Endothelial cell of umbilical vein (primary cell): ENCODE measurements at regions not wholly inside any gene's neighbourhood (a gene's known extent, or its start where the extent isn't known, plus 50 kb on each side); places are given as distances from the start of the nearest gene placed in this dataset.

Experiments used
- BruUV-seq: library from RNA; stranded (reverse); fragments of 400-500 nt; replicated peaks from 2 replicates; lab custom pipeline; 2021; lab: Mats Ljungman, UMichigan
- CTCF ChIA-PET: fragments of 300-600, 350-600 bp; sonication (Branson Sonifier 250); formaldehyde crosslinking; loops from one replicate; lab custom pipeline; 2021; ENCODE audit warnings: antibody characterized with exemption, inconsistent platforms; lab: Charles Lee
- POLR2A ChIA-PET: fragments of 300-600, 350-600 bp; sonication (Branson Sonifier 250); formaldehyde crosslinking; loops from one replicate; lab custom pipeline; 2021; ENCODE audit warnings: antibody characterized with exemption, inconsistent platforms; lab: Charles Lee
- DNase-seq: peaks from one replicate; pipeline ENCODE4 v3.0.0-alpha.2; 2011; ENCODE audit warnings: low read depth, low spot score
- FAIRE-seq: peaks from 2 replicates; lab custom pipeline; 2011; peaks lifted over from hg19 to GRCh38; lab: Jason Lieb, UNC
- H2AFZ ChIP-seq: 2 replicates; pipeline ENCODE4 v1.6.0; 2012; ENCODE audit warnings: low read depth, low read length, control low read depth, inconsistent platforms
- H3K27ac ChIP-seq: 2 replicates; pipeline ENCODE4 v1.5.1; 2011; ENCODE audit warnings: low read depth, mild to moderate bottlenecking, control low read depth, low read length, moderate library complexity; ENCODE audit not compliant: insufficient read depth
- H3K27me3 ChIP-seq, 2 experiments: 2 replicates each; pipeline versions ENCODE4 v1.6.0 to v1.6.1; 2011; ENCODE audit warnings: low read length in 2 of 2, mixed read lengths in 1 of 2; ENCODE audit not compliant: control insufficient read depth in 2 of 2, insufficient read depth in 2 of 2
- H3K36me3 ChIP-seq, 2 experiments: 2 replicates in 1 of 2; 3 replicates in 1 of 2; pipeline ENCODE4 v1.5.1; 2011; ENCODE audit warnings: low read length in 2 of 2, mild to moderate bottlenecking in 1 of 2, moderate library complexity in 1 of 2; ENCODE audit not compliant: control insufficient read depth in 2 of 2, insufficient read depth in 2 of 2; ENCODE audit errors: extremely low read depth in 1 of 2
- H3K4me1 ChIP-seq: 3 replicates; pipeline ENCODE4 v1.5.1; 2011; ENCODE audit warnings: mild to moderate bottlenecking, low read length; ENCODE audit not compliant: control insufficient read depth, insufficient read depth; ENCODE audit errors: extremely low read depth
- H3K4me2 ChIP-seq: 2 replicates; pipeline ENCODE4 v1.6.1; 2011; ENCODE audit warnings: low read length, control low read depth, mixed read lengths; ENCODE audit not compliant: insufficient read depth
- H3K4me3 ChIP-seq, 3 experiments: fragments of 200-600 bp in 1 of 3; sonication (generic), shearing (Covaris generic) in 1 of 3; replicated peaks in 1 of 3; 2 replicates each; pipeline ENCODE4 v1.5.1; 2011 to 2016; ENCODE audit warnings: control low read depth in 3 of 3, low read length in 3 of 3, mild to moderate bottlenecking in 2 of 3, inconsistent platforms in 1 of 3, low read depth in 1 of 3, moderate library complexity in 1 of 3; ENCODE audit not compliant: insufficient read depth in 1 of 3
- H3K79me2 ChIP-seq: 2 replicates; pipeline ENCODE4 v1.6.0; 2012; ENCODE audit warnings: low read length, inconsistent platforms; ENCODE audit not compliant: control insufficient read depth, insufficient read depth
- H3K9ac ChIP-seq: replicated peaks from 2 replicates; pipeline ENCODE3; 2011; ENCODE audit warnings: low read length, control low read depth; ENCODE audit not compliant: insufficient read depth; ENCODE audit errors: extremely low read depth
- H3K9me1 ChIP-seq: replicated peaks from 3 replicates; pipeline ENCODE4 v1.6.0; 2011; ENCODE audit warnings: mild to moderate bottlenecking, low read length; ENCODE audit not compliant: control insufficient read depth, insufficient read depth; ENCODE audit errors: extremely low read depth
- H3K9me3 ChIP-seq: replicated peaks from 2 replicates; pipeline ENCODE4 v1.5.1; 2012; ENCODE audit warnings: low read length, inconsistent platforms; ENCODE audit not compliant: control insufficient read depth, insufficient read depth
- H4K20me1 ChIP-seq: replicated peaks from 2 replicates; pipeline ENCODE3; 2011; ENCODE audit warnings: mild to moderate bottlenecking, low read length; ENCODE audit not compliant: control insufficient read depth, insufficient read depth; ENCODE audit errors: extremely low read depth
- CTCF ChIP-seq, 2 donors: IDR thresholded peaks; 1 replicate in 1 of 2; 2 replicates in 1 of 2; pipeline ENCODE4 v1.5.1; 2011; ENCODE audit warnings: low read length in 2 of 2, mild to moderate bottlenecking in 2 of 2, moderate library complexity in 2 of 2, control low read depth in 1 of 2, inconsistent platforms in 1 of 2, low read depth in 1 of 2; ENCODE audit not compliant: insufficient read depth in 1 of 2; ENCODE audit errors: extremely low read depth in 1 of 2
- EZH2 ChIP-seq: IDR thresholded peaks from 2 replicates; pipeline ENCODE4 v1.6.1; 2012; ENCODE audit warnings: borderline replicate concordance, low read depth, mild to moderate bottlenecking, moderate library complexity, low read length, inconsistent platforms; ENCODE audit not compliant: severe bottlenecking
- FOS ChIP-seq: IDR thresholded peaks from 2 replicates; pipeline ENCODE4 v1.6.1; 2011; ENCODE audit warnings: mild to moderate bottlenecking, low read length, moderate library complexity, borderline replicate concordance; ENCODE audit not compliant: insufficient read depth
- GATA2 ChIP-seq: IDR thresholded peaks from 2 replicates; pipeline ENCODE4 v1.7.0; 2011; ENCODE audit warnings: low read depth, mild to moderate bottlenecking, moderate library complexity, mixed read lengths, low read length; ENCODE audit not compliant: insufficient read length, insufficient read depth
- JUN ChIP-seq: IDR thresholded peaks from 2 replicates; pipeline ENCODE4 v1.6.1; 2011; ENCODE audit warnings: borderline replicate concordance, low read depth; ENCODE audit not compliant: insufficient read length, insufficient read depth
- MAX ChIP-seq: IDR thresholded peaks from 2 replicates; pipeline ENCODE4 v1.6.1; 2011; ENCODE audit not compliant: insufficient read depth, insufficient read length
- MYC ChIP-seq: IDR thresholded peaks from one replicate; pipeline ENCODE4 v1.6.1; 2011; ENCODE audit warnings: mild to moderate bottlenecking, low read depth, low read length
- POLR2A ChIP-seq: IDR thresholded peaks from 2 replicates; pipeline ENCODE4 v1.6.1; 2012; ENCODE audit warnings: low read depth, mild to moderate bottlenecking, control low read depth, low read length
- POLR2AphosphoS5 ChIP-seq: IDR thresholded peaks from 2 replicates; pipeline ENCODE4 v1.6.1; 2012; ENCODE audit warnings: low read depth, mild to moderate bottlenecking, control low read depth, low read length, moderate library complexity; ENCODE audit not compliant: insufficient read depth
- dilution Hi-C: fragments of 300-500 bp; cut with MboI; formaldehyde crosslinking; loops from one replicate; pipeline ENCODE4 v1.15.0; 2019; ENCODE audit warnings: low sequenced_read_pairs; ENCODE audit not compliant: extremely low pct_ligation_motif_present
- intact Hi-C: fragments of 100-400 bp; cut with micrococcal nuclease; formaldehyde crosslinking; loops from one replicate; pipeline ENCODE4 v1.10.0; 2022

DNA sequence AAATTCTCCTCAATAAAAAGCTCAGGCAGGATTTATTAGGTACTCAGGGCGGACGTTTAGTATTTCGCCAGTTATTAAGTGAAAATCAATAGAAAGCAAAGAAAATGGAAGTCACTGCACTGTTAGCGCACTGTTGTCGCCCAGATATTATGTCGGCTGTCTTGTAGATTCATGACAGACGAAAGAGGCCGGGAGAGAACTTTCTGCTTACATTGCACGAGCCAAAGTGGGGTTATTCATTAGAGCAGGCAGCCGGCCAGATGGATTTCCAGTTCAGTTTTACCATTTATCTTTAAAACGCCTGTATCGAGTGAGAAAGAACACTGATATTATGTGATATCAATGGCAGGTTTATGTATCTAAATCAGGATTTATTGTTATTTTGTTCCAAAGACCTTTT lies 866.0 kb upstream of the NR2F2 start:
- ChIA-PET POLR2A (no interaction called here), CTCF (interaction anchor here (0.6 to 3.1 kb wide), 6 partner anchors 12 to 339 kb away, joined by 3 to 9 read pairs (median 4); no protein-coding TSS in a partner anchor)
- Histone ChIP-seq H3K9ac (peak overlapping the region; percentile 63), H2AFZ (peak overlapping the region; percentile 95), H3K79me2 (no peaks in the 10 kb centered on the region), H3K9me3 (no peaks in the 10 kb centered on the region), H3K4me3 (peak overlapping the region in 1 of 3 experiments; percentile 52), H3K4me2 (peak overlapping the region; percentile 92), H3K27ac (peak overlapping the region; percentile 60), H3K4me1 (peaks cover 36% of the 10 kb centered on the region), H3K27me3 (no peaks in the 10 kb centered on the region), H4K20me1 (no peaks in the 10 kb centered on the region), H3K36me3 (no peaks in the 10 kb centered on the region), H3K9me1 (no peaks in the 10 kb centered on the region)
- FAIRE-seq (peak; percentile 26), DNase-seq (peak; percentile 79)
- dilution Hi-C loops = no loop called here
- TF ChIP-seq POLR2AphosphoS5 = no peak
- no peak for TF ChIP-seq MAX
- TF ChIP-seq GATA2 = no peak
- TF ChIP-seq CTCF (IDR thresholded peaks at IDR 0.05; ENCODE audit: extremely low read depth in 1 of 2, insufficient read depth in 1 of 2, low read depth in 1 of 2, low read length in 2 of 2) = no peak
- TF ChIP-seq MYC = no peak
- TF ChIP-seq FOS = no peak
- TF ChIP-seq EZH2 = no peak
- TF ChIP-seq POLR2A = no peak
- TF ChIP-seq JUN = no peak
- intact Hi-C loops = loop anchor here (10.0 kb wide), 1 partner anchor 1770 kb away; no protein-coding TSS in a partner anchor
- BruUV-seq = no TSS peak
